B cell (primary cell): ENCODE measurements at regions not wholly inside any gene's neighbourhood (a gene's known extent, or its start where the extent isn't known, plus 50 kb on each side); places are given as distances from the start of the nearest gene placed in this dataset.

Experiments
- EZH2 ChIP-seq: IDR thresholded peaks from 2 replicates; pipeline ENCODE4 v1.6.1; 2012; ENCODE audit warnings: borderline replicate concordance, low read depth, mild to moderate bottlenecking, moderate library complexity, low read length; ENCODE audit not compliant: insufficient read depth, poor library complexity, severe bottlenecking
- TF ChIP-seq, protein P1 (sequence below): fragments of 200-600 bp; IDR thresholded peaks from one replicate; pipeline ENCODE4 v1.8.0; 2022; ENCODE audit warnings: antibody characterized with exemption, mild to moderate bottlenecking

DNA sequence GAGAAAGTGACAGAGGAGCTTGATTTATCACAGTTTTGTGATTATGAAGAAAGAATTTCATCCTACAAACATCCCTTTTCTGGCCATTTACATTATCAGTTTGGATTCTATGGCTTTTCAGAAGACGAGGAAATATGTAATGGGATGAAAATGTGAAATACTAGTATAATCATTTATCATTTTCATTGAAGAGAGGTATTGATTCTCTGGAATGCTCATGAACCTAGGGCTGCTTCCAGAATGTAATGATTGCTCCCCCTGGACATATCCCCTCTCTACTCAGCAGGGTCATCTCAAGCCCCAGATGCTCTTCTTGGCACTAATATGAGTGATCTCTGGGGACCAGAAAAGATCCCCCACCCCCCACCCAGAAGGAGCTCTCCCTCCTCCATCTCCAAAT lies 106.7 kb upstream of the ZNF618 start:
- TF ChIP-seq, protein P1, sequence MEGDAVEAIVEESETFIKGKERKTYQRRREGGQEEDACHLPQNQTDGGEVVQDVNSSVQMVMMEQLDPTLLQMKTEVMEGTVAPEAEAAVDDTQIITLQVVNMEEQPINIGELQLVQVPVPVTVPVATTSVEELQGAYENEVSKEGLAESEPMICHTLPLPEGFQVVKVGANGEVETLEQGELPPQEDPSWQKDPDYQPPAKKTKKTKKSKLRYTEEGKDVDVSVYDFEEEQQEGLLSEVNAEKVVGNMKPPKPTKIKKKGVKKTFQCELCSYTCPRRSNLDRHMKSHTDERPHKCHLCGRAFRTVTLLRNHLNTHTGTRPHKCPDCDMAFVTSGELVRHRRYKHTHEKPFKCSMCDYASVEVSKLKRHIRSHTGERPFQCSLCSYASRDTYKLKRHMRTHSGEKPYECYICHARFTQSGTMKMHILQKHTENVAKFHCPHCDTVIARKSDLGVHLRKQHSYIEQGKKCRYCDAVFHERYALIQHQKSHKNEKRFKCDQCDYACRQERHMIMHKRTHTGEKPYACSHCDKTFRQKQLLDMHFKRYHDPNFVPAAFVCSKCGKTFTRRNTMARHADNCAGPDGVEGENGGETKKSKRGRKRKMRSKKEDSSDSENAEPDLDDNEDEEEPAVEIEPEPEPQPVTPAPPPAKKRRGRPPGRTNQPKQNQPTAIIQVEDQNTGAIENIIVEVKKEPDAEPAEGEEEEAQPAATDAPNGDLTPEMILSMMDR, result no peak
- TF ChIP-seq EZH2, result no peak
